Gastrocnemius medialis (tissue), 4 donors: ENCODE measurements at regions not wholly inside any gene's neighbourhood (a gene's known extent, or its start where the extent isn't known, plus 50 kb on each side); places are given as distances from the start of the nearest gene placed in this dataset.

Experiments
- POLR2A ChIP-seq, 2 donors: fragments of 450-650 bp; IDR thresholded peaks; one replicate each; pipeline ENCODE4 v1.6.1; 2017; ENCODE audit warnings: antibody characterized with exemption in 2 of 2, mild to moderate bottlenecking in 2 of 2, moderate library complexity in 2 of 2
- TF ChIP-seq, protein P1 (sequence below), 5 experiments: fragments of 450-650 bp in 3 of 5; fragments of 200-600 bp in 2 of 5; sonication (generic) in 2 of 5; IDR thresholded peaks in 4 of 5; conservative IDR thresholded peaks in 1 of 5; 1 replicate in 4 of 5; 2 replicates in 1 of 5; pipeline ENCODE4 v1.5.1; 2016 to 2019; ENCODE audit warnings: antibody characterized with exemption in 5 of 5, mild to moderate bottlenecking in 3 of 5, moderate library complexity in 3 of 5

DNA sequence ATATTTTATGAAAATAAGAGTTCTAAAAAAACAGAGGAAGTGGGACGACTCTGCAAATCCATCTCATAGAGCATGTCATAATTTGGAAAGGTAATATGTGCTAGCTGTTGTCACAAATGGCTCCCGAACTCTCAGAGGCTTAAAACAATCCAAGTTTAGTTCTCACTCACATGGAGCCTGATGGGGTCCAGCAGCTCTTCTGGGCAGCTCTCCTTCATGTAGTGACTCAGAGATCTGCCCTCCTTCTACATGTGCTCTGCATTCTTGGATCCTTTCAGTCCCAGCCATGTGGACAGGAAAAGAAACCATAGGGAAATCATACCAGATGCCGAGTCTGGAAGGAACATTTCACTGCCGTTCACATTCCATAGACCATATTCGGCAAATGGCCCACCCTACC lies 180.1 kb upstream of the APCDD1 start:
- TF ChIP-seq, protein P1, sequence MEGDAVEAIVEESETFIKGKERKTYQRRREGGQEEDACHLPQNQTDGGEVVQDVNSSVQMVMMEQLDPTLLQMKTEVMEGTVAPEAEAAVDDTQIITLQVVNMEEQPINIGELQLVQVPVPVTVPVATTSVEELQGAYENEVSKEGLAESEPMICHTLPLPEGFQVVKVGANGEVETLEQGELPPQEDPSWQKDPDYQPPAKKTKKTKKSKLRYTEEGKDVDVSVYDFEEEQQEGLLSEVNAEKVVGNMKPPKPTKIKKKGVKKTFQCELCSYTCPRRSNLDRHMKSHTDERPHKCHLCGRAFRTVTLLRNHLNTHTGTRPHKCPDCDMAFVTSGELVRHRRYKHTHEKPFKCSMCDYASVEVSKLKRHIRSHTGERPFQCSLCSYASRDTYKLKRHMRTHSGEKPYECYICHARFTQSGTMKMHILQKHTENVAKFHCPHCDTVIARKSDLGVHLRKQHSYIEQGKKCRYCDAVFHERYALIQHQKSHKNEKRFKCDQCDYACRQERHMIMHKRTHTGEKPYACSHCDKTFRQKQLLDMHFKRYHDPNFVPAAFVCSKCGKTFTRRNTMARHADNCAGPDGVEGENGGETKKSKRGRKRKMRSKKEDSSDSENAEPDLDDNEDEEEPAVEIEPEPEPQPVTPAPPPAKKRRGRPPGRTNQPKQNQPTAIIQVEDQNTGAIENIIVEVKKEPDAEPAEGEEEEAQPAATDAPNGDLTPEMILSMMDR (IDR thresholded peaks at IDR 0.05 in 4 of 5, conservative IDR thresholded peaks at IDR 0.05 in 1 of 5): no peak
- no peak for TF ChIP-seq POLR2A (IDR thresholded peaks at IDR 0.05)
